ENCODE measurements at regions not wholly inside any gene's neighbourhood (a gene's known extent, or its start where the extent isn't known, plus 50 kb on each side); places are given as distances from the start of the nearest gene placed in this dataset.
"Not testable (repeated sequence)": the region's sequence is repeated elsewhere in the genome, so short reads cannot be mapped to it uniquely, and the experiment has no call there.

GRCh38 chr10:131567279-131568162, 256.0 kb upstream of the TCERG1L start:
- DNase-seq: no peak

- no peak for DNase-seq
Observed at GRCh38 chr10:131568866-131569265, 257.3 kb upstream of the TCERG1L start.

DNA sequence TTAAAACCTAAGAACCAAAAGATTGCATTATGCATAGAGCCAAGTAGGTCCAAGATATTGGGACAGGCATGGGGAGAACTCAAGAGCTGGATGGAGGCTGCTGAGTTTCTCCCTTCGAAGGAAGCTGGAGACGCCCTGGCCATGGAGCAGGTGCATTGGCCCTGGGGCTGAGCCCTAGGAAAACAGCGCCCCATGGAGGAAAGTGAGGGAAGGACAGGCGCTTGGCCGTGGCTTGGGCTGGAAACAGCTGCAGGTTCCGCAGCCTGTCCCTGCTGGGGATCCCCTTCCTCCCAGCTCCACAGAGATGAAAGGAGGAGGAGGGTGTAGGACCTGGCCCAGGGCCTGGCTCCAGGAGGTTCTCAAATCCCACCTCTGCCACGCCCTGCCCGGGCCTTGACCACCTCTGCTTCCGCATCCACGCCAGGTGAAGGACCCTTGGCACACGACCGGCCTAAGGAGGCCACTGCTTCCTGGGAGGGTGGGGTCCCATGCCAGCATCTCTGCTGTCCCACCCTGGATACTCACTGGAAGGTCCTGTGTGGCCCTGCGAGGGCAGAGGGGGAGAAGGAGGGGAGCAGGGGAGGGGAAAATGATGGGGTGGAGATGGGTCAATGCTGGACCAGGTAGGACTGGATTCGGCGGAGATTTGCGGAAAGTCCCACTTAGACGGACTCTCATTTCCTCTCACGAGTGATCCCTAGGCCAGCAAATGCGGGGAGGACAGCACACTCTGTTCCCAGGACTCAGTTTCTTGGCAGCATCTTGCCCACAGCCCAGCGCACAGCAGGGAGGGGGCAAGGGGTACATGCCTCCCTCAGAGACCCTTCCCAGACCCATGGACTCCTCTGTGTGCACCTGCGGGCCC, 258.6 kb upstream of the TCERG1L start:
- DNase-seq: no peak

DNA sequence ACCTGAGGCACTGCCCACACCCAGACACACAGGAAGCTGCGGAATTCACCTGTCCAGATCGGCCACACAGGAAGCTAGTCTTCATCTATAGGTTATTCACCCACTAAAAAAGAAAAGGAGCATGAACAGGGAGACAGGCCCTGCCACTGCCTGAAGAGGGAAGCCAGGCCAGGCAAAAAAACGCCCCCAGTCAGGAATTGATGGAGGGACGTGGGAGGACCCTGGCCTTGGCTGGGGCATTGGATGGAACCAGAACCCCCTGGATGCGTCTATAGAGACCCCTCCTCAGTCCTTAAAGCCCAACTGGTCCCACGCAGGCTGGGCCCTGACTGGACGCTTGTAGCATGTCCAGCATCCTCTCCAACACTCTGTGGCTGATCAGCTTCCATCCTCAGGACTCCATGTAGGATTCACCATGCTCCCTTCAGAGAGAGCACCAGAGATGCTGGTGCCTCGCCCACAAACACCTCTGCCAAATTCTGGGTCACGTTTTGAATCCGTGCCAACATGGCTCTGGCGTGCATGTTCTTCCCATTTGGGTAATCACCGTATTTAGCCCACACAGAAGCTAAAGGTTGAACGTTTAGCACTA, 259.3 kb upstream of the TCERG1L start:
- no peak for DNase-seq

- DNase-seq: no peak
Observed at GRCh38 chr10:131571346-131571745, 259.8 kb upstream of the TCERG1L start.

DNA sequence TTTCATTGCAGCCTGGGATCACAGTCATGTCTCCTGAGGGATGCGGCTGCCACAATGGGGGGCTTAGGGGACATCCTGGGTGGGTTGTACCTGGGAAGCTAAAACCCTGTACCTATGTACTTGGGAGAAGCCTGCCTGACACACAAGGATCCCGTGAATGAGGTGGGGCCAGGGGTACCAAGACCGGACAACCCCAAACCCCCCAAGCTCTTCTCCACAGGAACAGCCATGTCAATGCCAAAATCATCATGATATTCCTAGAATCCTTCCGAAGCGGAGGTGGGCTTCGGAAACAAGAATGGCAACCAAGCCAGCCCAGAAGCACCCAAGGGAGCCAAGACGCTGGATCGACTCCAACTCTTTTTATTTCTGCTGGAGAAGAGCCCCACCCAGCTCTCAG, 260.3 kb upstream of the TCERG1L start:
- DNase-seq: no peak

DNA sequence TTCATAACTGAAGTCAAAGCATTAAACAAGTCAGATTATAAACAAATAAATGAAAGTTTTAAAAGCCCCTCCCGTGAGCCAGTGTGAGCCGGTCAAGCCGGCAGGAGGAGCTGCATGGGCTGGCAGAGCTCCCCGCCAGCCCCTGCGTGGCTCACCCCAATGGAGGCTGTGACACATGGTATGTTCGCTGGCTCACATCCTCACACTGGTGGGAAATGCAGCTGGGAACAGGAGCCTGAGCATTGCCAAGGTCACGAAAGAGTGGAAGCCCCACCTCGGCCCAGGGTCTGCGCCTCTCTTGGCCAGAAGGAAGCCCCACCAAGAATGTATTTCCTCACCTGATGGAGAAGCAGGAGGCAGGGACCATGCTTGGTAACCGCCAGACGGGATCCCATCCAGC, 261.7 kb upstream of the TCERG1L start:
- DNase-seq: no peak

GRCh38 chr10:131573707-131574106, 262.2 kb upstream of the TCERG1L start:
- DNase-seq: no peak

- DNase-seq: no peak
Observed at GRCh38 chr10:131574363-131574706, 262.8 kb upstream of the TCERG1L start.

DNA sequence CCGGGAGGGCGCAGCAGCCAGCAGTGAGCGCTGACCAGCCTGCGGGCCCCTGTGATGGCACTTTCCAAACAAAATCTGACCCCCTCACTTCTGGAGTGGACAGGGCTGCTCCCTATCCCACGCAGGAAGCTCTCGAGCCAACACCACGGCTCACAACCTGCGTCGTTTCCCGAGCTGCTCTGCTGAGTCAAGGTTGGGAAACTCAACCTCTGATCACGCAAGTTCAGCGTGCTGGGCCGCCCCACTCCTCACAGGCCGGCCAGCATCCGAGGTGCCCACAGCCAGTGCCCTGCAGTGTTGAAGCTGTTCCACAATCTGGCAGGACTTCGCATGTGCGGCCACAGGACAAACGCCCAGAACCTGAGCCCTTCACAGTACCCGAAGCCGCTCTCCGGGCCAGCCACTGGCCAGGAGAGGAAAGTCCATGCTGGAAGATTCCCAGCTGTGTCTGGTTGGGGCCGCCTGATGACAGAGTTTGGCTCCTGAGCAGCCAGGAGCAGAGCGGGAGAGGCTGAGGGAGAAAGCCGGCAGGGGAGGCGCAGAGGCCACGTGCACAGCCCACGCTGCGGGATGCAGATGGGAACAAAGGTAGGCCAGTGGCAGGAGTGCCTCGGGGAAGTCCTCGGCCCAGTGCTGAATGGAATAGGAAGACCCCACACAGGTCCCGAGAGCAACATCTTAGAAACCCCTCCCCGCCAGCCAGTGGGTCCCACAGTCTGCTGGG, 263.3 kb upstream of the TCERG1L start:
- DNase-seq: no peak

GRCh38 chr10:131575877-131576276, 264.4 kb upstream of the TCERG1L start:
- no peak for DNase-seq

GRCh38 chr10:131576341-131577177, 265.0 kb upstream of the TCERG1L start:
- no peak for DNase-seq

DNA sequence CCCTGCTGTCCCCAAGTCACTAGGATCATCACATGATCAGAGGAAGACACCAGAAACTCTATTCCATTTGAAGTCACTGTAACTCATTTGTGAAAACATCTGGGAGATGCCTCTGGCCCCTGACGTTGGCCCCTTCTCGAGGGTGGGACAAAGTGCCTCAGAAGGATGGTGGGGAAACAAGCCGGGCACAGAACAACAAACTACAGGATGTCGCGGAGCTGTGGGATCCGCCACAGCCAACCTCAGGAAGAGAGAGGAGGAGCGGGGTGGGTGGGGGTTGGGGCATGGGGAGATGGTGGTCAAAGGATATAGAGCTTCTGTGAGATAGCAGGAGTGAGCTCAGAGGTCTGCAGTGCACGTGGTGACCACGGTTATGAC, 265.6 kb upstream of the TCERG1L start:
- DNase-seq: no peak

DNA sequence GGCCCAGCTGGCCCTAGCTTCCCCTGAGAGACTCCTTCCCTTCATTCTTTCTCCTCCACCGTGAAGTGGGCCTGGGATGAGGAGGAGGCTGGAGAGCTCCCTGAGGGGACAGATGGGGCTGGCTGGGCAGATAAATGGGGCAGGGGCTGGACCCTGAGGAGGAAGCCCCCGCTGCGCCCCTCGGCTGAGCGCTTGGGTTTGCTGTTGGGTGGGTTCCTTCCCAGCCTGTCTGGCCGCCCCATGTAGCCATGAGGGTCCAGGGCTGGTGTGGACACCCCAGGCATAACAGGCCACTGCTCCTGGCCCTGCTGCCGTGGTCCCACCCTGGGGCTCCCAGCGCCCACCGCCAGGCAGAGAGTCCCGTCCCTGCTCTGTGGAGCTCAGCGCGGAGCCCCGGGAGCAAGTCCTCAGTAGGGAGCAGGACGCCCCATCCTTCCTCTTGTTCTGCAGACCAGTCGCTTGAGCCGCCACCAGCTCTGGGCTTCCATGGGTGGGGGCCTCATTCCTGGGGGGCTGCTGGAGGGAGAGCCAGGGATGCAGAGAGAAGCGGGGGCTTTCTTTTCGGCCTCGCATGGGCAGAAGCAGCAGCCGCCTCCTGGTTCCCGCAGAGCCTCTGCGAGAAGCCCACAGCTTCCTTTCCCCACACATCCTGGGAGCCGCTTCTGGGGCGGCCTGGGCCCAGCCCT, 266.4 kb upstream of the TCERG1L start:
- DNase-seq: no peak

- no peak for DNase-seq
Observed at GRCh38 chr10:131578472-131578970, 267.0 kb upstream of the TCERG1L start.

GRCh38 chr10:131579251-131580071, 267.9 kb upstream of the TCERG1L start:
- no peak for DNase-seq

GRCh38 chr10:131580076-131580652, 268.6 kb upstream of the TCERG1L start:
- DNase-seq: no peak

DNA sequence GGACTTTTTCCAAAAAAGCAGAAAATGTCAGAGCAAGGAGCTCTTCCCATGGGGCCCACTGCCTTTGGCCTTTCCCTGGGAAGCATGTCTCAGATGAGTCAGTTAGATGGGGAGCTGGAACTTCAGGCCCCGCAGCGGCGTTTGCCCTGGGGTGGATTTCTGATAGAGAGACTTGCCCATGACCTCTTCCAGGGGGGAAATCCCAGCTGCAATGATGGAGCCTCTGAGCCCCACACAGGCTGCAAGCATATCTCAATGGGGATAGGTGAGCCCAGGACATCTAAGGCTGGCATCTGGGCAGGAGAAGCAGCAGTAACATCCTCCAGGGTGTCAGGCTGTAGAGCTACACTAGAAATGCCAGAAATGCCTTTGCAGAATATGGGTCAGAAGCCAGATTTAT, 269.2 kb upstream of the TCERG1L start:
- DNase-seq: no peak

DNA sequence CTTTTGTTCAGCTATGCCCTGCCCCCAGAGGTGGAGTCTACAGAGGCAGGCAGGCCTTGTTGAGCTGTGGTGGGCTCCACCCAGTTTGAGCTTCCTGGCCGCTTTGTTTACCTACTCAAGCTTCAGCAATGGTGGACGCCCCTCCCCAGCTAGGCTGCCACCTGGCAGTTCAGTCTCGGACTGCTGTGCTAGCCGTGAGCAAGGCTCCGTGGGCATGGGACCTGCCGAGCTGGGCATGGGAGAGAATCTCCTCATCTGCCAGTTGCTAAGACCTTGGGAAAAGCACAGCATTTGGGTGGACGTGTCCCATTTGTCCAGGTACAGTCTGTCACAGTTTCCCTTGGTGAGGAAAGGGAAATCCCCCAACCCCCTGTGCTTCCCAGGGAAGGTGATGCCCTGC, 270.0 kb upstream of the TCERG1L start:
- not testable (repeated sequence) for DNase-seq

GRCh38 chr10:131584287-131584686, 272.8 kb upstream of the TCERG1L start:
- DNase-seq: no peak
